HG03558 (cell line): ENCODE measurements at regions not wholly inside any gene's neighbourhood (a gene's known extent, or its start where the extent isn't known, plus 50 kb on each side); places are given as distances from the start of the nearest gene placed in this dataset.

ENCODE experiments used
- ATAC-seq: cut with Tn5 transposase; IDR thresholded peaks from one replicate; pipeline ENCODE4 v1.9.1; 2021; ENCODE audit warnings: moderate number of reproducible peaks; ENCODE audit not compliant: unreplicated experiment; ENCODE audit errors: extremely low read depth

GRCh38 chr1:222124602-222125001 is 382.7 kb upstream of the DUSP10 start:
- ATAC-seq, result no peak

- no peak for ATAC-seq
Measured at GRCh38 chr1:222123111-222123510, 381.2 kb upstream of the DUSP10 start.

- no peak for ATAC-seq
Measured at GRCh38 chr1:222117809-222118208, 375.9 kb upstream of the DUSP10 start.

GRCh38 chr1:222114536-222115156 is 372.8 kb upstream of the DUSP10 start:
- ATAC-seq, result no peak

- ATAC-seq, result no peak
Measured at GRCh38 chr1:222109836-222110235, 367.9 kb upstream of the DUSP10 start.

- ATAC-seq, result no peak
Measured at GRCh38 chr1:222107975-222108374, 366.1 kb upstream of the DUSP10 start.

GRCh38 chr1:222107267-222107666 is 365.4 kb upstream of the DUSP10 start:
- no peak for ATAC-seq

GRCh38 chr1:222106377-222106776 is 364.5 kb upstream of the DUSP10 start:
- no peak for ATAC-seq

GRCh38 chr1:222105861-222106260 is 364.0 kb upstream of the DUSP10 start:
- no peak for ATAC-seq

- ATAC-seq, result no peak
Measured at GRCh38 chr1:222105393-222105737, 363.5 kb upstream of the DUSP10 start.

GRCh38 chr1:222104694-222105392 is 363.0 kb upstream of the DUSP10 start:
- no peak for ATAC-seq

GRCh38 chr1:222104097-222104496 is 362.2 kb upstream of the DUSP10 start:
- ATAC-seq, result no peak

- no peak for ATAC-seq
Measured at GRCh38 chr1:222099746-222100145, 357.9 kb upstream of the DUSP10 start.

GRCh38 chr1:222098404-222098803 is 356.5 kb upstream of the DUSP10 start:
- ATAC-seq, result no peak

GRCh38 chr1:222097588-222097987 is 355.7 kb upstream of the DUSP10 start:
- ATAC-seq, result no peak

GRCh38 chr1:222096883-222097282 is 355.0 kb upstream of the DUSP10 start:
- ATAC-seq, result no peak

GRCh38 chr1:222096476-222096772 is 354.5 kb upstream of the DUSP10 start:
- no peak for ATAC-seq

GRCh38 chr1:222095606-222096475 is 354.0 kb upstream of the DUSP10 start:
- no peak for ATAC-seq

- ATAC-seq, result no peak
Measured at GRCh38 chr1:222093518-222093917, 351.6 kb upstream of the DUSP10 start.

- no peak for ATAC-seq
Measured at GRCh38 chr1:222090103-222090502, 348.2 kb upstream of the DUSP10 start.

GRCh38 chr1:222087221-222087920 is 345.5 kb upstream of the DUSP10 start:
- ATAC-seq, result no peak
